ENCODE measurements at regions not wholly inside any gene's neighbourhood (a gene's known extent, or its start where the extent isn't known, plus 50 kb on each side); places are given as distances from the start of the nearest gene placed in this dataset.

DNA sequence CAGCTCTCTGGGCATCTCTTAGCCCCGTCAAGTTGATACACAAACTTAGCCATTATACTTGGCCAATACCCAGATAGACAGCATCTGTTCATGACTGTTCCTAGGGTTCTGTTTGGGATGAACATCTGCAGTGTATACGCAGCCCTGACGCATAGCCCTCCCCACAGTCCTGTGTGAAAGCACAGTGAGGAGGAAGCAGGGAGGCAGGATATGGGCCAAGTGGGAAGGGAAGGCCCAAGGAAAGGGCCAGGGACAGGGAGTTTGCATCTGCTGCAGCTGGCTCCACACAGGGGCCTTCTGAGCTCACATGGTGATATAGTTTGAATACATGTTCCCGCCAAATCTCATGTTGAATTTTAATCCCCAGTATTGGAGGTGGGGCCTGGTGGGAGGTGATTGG, 80.2 kb downstream of the CMPK2 start:
- TF ChIP-seq, protein P1, sequence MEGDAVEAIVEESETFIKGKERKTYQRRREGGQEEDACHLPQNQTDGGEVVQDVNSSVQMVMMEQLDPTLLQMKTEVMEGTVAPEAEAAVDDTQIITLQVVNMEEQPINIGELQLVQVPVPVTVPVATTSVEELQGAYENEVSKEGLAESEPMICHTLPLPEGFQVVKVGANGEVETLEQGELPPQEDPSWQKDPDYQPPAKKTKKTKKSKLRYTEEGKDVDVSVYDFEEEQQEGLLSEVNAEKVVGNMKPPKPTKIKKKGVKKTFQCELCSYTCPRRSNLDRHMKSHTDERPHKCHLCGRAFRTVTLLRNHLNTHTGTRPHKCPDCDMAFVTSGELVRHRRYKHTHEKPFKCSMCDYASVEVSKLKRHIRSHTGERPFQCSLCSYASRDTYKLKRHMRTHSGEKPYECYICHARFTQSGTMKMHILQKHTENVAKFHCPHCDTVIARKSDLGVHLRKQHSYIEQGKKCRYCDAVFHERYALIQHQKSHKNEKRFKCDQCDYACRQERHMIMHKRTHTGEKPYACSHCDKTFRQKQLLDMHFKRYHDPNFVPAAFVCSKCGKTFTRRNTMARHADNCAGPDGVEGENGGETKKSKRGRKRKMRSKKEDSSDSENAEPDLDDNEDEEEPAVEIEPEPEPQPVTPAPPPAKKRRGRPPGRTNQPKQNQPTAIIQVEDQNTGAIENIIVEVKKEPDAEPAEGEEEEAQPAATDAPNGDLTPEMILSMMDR (IDR thresholded peaks at IDR 0.05) = no peak
- TF ChIP-seq, protein P2, sequence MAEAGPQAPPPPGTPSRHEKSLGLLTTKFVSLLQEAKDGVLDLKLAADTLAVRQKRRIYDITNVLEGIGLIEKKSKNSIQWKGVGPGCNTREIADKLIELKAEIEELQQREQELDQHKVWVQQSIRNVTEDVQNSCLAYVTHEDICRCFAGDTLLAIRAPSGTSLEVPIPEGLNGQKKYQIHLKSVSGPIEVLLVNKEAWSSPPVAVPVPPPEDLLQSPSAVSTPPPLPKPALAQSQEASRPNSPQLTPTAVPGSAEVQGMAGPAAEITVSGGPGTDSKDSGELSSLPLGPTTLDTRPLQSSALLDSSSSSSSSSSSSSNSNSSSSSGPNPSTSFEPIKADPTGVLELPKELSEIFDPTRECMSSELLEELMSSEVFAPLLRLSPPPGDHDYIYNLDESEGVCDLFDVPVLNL (CRISPR knock-in tag; IDR thresholded peaks at IDR 0.05; ENCODE audit: borderline replicate concordance, low read depth) = no peak
- TF ChIP-seq SP1 (CRISPR knock-in tag; conservative IDR thresholded peaks at IDR 0.05) (no peak), NR3C1 (CRISPR knock-in tag; conservative IDR thresholded peaks at IDR 0.05; ENCODE audit: low read depth) (no peak), ELF4 (CRISPR knock-in tag; IDR thresholded peaks at IDR 0.05; ENCODE audit: low read depth) (no peak)
- TF ChIP-seq, protein P3, sequence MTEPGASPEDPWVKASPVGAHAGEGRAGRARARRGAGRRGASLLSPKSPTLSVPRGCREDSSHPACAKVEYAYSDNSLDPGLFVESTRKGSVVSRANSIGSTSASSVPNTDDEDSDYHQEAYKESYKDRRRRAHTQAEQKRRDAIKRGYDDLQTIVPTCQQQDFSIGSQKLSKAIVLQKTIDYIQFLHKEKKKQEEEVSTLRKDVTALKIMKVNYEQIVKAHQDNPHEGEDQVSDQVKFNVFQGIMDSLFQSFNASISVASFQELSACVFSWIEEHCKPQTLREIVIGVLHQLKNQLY (CRISPR knock-in tag; IDR thresholded peaks at IDR 0.05) = no peak

All from WTC11 (cell line).